PC-9 (cell line): ENCODE measurements at regions not wholly inside any gene's neighbourhood (a gene's known extent, or its start where the extent isn't known, plus 50 kb on each side); places are given as distances from the start of the nearest gene placed in this dataset.

ENCODE experiments used
- EZH2 ChIP-seq: fragments of 200-600 bp; sonication (generic); IDR thresholded peaks from 2 replicates; pipeline ENCODE4 v1.8.0; 2017; ENCODE audit warnings: antibody characterized with exemption, low read depth
- TF ChIP-seq, protein P1 (sequence below): fragments of 200-600 bp; sonication (generic); conservative IDR thresholded peaks from 2 replicates; pipeline ENCODE4 v1.6.1; 2017; ENCODE audit warnings: mixed run types, antibody characterized with exemption, mild to moderate bottlenecking, moderate library complexity

DNA sequence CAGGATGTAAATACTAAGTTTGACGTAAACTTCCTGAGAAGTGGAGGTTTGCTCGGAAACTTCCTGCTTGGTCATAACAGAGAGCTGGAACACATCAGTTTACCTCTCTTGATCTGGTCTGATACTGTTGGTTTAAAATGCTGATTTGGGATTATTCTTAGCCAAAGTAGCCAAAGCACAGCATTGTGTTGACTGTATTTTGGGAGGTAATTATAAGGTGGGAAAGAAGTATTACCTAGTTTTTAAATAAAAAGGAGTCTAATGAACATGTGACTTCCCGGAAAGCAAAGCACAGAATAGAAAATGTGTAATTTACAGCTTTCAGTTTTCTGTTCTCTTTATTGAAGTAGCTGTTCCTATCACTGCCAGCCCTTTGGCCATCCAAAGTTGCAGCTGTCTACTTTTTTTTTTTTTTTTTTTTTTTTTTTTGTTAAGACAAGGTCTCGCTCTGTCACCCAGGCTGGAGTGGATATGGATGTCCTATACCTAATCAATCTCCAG lies 52.2 kb upstream of the SRP54 start:
- TF ChIP-seq, protein P1, sequence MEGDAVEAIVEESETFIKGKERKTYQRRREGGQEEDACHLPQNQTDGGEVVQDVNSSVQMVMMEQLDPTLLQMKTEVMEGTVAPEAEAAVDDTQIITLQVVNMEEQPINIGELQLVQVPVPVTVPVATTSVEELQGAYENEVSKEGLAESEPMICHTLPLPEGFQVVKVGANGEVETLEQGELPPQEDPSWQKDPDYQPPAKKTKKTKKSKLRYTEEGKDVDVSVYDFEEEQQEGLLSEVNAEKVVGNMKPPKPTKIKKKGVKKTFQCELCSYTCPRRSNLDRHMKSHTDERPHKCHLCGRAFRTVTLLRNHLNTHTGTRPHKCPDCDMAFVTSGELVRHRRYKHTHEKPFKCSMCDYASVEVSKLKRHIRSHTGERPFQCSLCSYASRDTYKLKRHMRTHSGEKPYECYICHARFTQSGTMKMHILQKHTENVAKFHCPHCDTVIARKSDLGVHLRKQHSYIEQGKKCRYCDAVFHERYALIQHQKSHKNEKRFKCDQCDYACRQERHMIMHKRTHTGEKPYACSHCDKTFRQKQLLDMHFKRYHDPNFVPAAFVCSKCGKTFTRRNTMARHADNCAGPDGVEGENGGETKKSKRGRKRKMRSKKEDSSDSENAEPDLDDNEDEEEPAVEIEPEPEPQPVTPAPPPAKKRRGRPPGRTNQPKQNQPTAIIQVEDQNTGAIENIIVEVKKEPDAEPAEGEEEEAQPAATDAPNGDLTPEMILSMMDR = no peak
- no peak for TF ChIP-seq EZH2
